Gastroesophageal sphincter (tissue), 4 donors: ENCODE measurements at regions not wholly inside any gene's neighbourhood (a gene's known extent, or its start where the extent isn't known, plus 50 kb on each side); places are given as distances from the start of the nearest gene placed in this dataset.

Experiments used
- ATAC-seq: fragments of 150-250 bp; one replicate; pipeline ENCODE4 v1.9.1; 2016; ENCODE audit warnings: mild to moderate bottlenecking, moderate library complexity
- H3K27ac ChIP-seq, 4 donors: fragments of 200-600 bp; sonication (generic) in 3 of 4; 1 replicate in 3 of 4; 2 replicates in 1 of 4; pipeline ENCODE4 v1.5.1; 2016 to 2019
- H3K27me3 ChIP-seq: fragments of 200-600 bp; sonication (generic); one replicate; pipeline ENCODE4 v1.5.1; 2019
- H3K36me3 ChIP-seq, 2 donors: fragments of 200-600 bp; sonication (generic); one replicate each; pipeline ENCODE4 v1.5.1; 2019; ENCODE audit warnings: control low read depth in 1 of 2
- H3K4me1 ChIP-seq, 3 donors: fragments of 200-600 bp; sonication (generic); 1 replicate in 2 of 3; 2 replicates in 1 of 3; pipeline ENCODE4 v1.5.1; 2016 to 2019; ENCODE audit warnings: control low read depth in 2 of 3
- H3K4me3 ChIP-seq, 2 donors: fragments of 200-600 bp; sonication (generic); one replicate each; pipeline ENCODE4 v1.5.1; 2019; ENCODE audit warnings: mild to moderate bottlenecking in 1 of 2, moderate library complexity in 1 of 2
- H3K9me3 ChIP-seq, 3 donors: fragments of 200-600 bp; sonication (generic); one replicate each; pipeline ENCODE4 v1.5.1; 2017 to 2019; ENCODE audit warnings: control low read depth in 2 of 3
- EP300 ChIP-seq: sonication (generic); formaldehyde crosslinking; IDR thresholded peaks from one replicate; pipeline ENCODE4 v1.6.1; 2017; ENCODE audit warnings: antibody characterized with exemption, mild to moderate bottlenecking
- POLR2A ChIP-seq, 2 donors: fragments of 450-650 bp; IDR thresholded peaks; one replicate each; pipeline ENCODE4 v1.6.1; 2017; ENCODE audit warnings: antibody characterized with exemption in 2 of 2, mild to moderate bottlenecking in 2 of 2, moderate library complexity in 1 of 2
- POLR2AphosphoS5 ChIP-seq: sonication (generic); formaldehyde crosslinking; IDR thresholded peaks from one replicate; pipeline ENCODE4 v1.6.1; 2017; ENCODE audit warnings: antibody characterized with exemption
- WGBS, 2 donors: methylation state at CpG; one replicate each; pipeline ENCODE4 v1.1.5; 2018; ENCODE audit warnings: low coverage in 1 of 2; 5-methylcytosine and 5-hydroxymethylcytosine counted together
- TF ChIP-seq, protein P1 (sequence below), 4 experiments: fragments of 200-600 bp in 2 of 4; fragments of 450-650 bp in 2 of 4; sonication (generic) in 1 of 4; IDR thresholded peaks; one replicate each; pipeline ENCODE4 v1.5.1; 2017 to 2019; ENCODE audit warnings: antibody characterized with exemption in 4 of 4, mild to moderate bottlenecking in 2 of 4, moderate library complexity in 2 of 4

- TF ChIP-seq, protein P1, sequence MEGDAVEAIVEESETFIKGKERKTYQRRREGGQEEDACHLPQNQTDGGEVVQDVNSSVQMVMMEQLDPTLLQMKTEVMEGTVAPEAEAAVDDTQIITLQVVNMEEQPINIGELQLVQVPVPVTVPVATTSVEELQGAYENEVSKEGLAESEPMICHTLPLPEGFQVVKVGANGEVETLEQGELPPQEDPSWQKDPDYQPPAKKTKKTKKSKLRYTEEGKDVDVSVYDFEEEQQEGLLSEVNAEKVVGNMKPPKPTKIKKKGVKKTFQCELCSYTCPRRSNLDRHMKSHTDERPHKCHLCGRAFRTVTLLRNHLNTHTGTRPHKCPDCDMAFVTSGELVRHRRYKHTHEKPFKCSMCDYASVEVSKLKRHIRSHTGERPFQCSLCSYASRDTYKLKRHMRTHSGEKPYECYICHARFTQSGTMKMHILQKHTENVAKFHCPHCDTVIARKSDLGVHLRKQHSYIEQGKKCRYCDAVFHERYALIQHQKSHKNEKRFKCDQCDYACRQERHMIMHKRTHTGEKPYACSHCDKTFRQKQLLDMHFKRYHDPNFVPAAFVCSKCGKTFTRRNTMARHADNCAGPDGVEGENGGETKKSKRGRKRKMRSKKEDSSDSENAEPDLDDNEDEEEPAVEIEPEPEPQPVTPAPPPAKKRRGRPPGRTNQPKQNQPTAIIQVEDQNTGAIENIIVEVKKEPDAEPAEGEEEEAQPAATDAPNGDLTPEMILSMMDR (IDR thresholded peaks at IDR 0.05), result no peak
- TF ChIP-seq POLR2AphosphoS5, result no peak
- no peak for TF ChIP-seq EP300
- no peak for TF ChIP-seq POLR2A (IDR thresholded peaks at IDR 0.05)
- Histone ChIP-seq H3K27ac (no peak overlapping the region), H3K36me3 (no peaks in the 10 kb centered on the region), H3K9me3 (no peaks in the 10 kb centered on the region), H3K27me3 (no peaks in the 10 kb centered on the region), H3K4me1 (no peaks in the 10 kb centered on the region), H3K4me3 (no peak overlapping the region)
- ATAC-seq, result no peak
- 60 to 75% methylated on average over 2 to 5 of the region's 6 CpGs for WGBS, 2 donors
These were observed 163.2 kb downstream of the MRPL14 start for GRCh38 chr6:43963877-43964658.

- H3K4me1 ChIP-seq, result no peaks in the 10 kb centered on the region
- H3K4me3 ChIP-seq, result no peak overlapping the region
- WGBS, 2 donors, result 89 to 100% methylated on average over 1 of the region's 1 CpG
- TF ChIP-seq POLR2AphosphoS5, result no peak
- no peak for TF ChIP-seq POLR2A (IDR thresholded peaks at IDR 0.05)
- TF ChIP-seq, protein P1 (IDR thresholded peaks at IDR 0.05), result no peak
- no peak for TF ChIP-seq EP300
- ATAC-seq, result no peak
- peaks cover 0 to 2% (median 0%) of the 10 kb centered on the region in 3 donors for H3K9me3 ChIP-seq
- no peaks in the 10 kb centered on the region for H3K36me3 ChIP-seq
- no peaks in the 10 kb centered on the region for H3K27me3 ChIP-seq
- no peak overlapping the region for H3K27ac ChIP-seq
These were observed 164.0 kb downstream of the MRPL14 start for GRCh38 chr6:43963203-43963602.

GRCh38 chr6:43962458-43962857 is 164.8 kb downstream of the MRPL14 start:
- Histone ChIP-seq H3K36me3 (no peaks in the 10 kb centered on the region), H3K9me3 (peaks cover 0 to 7% (median 0%) of the 10 kb centered on the region in 3 donors), H3K27ac (no peak overlapping the region), H3K27me3 (no peaks in the 10 kb centered on the region), H3K4me1 (no peaks in the 10 kb centered on the region), H3K4me3 (no peak overlapping the region)
- WGBS, 2 donors, result 84 to 98% methylated on average over 4 to 5 of the region's 5 CpGs
- TF ChIP-seq POLR2AphosphoS5, result no peak
- TF ChIP-seq POLR2A (IDR thresholded peaks at IDR 0.05), result no peak
- TF ChIP-seq EP300, result no peak
- TF ChIP-seq, protein P1 (IDR thresholded peaks at IDR 0.05), result no peak
- ATAC-seq, result no peak

- H3K27ac ChIP-seq, result no peak overlapping the region
- H3K4me1 ChIP-seq, result no peaks in the 10 kb centered on the region
- no peak overlapping the region for H3K4me3 ChIP-seq
- TF ChIP-seq POLR2A (IDR thresholded peaks at IDR 0.05) (no peak), EP300 (no peak), POLR2AphosphoS5 (no peak)
- TF ChIP-seq, protein P1 (IDR thresholded peaks at IDR 0.05), result no peak
- peaks cover 0 to 7% (median 0%) of the 10 kb centered on the region in 3 donors for H3K9me3 ChIP-seq
- ATAC-seq, result no peak
- WGBS, 2 donors, result 48 to 84% methylated on average over 3 of the region's 3 CpGs
- H3K27me3 ChIP-seq, result no peaks in the 10 kb centered on the region
- H3K36me3 ChIP-seq, result no peaks in the 10 kb centered on the region
These were observed 170.0 kb downstream of the MRPL14 start for GRCh38 chr6:43957273-43957672.

- no peak overlapping the region for H3K27ac ChIP-seq
- TF ChIP-seq, protein P1 (IDR thresholded peaks at IDR 0.05), result no peak
- no peak for TF ChIP-seq POLR2AphosphoS5
- TF ChIP-seq POLR2A (IDR thresholded peaks at IDR 0.05), result no peak
- TF ChIP-seq EP300, result no peak
- no peaks in the 10 kb centered on the region for H3K4me1 ChIP-seq
- WGBS, 2 donors, result 83 to 100% methylated on average over 1 to 3 of the region's 3 CpGs
- no peaks in the 10 kb centered on the region for H3K27me3 ChIP-seq
- no peaks in the 10 kb centered on the region for H3K36me3 ChIP-seq
- peaks cover 0 to 7% (median 0%) of the 10 kb centered on the region in 3 donors for H3K9me3 ChIP-seq
- ATAC-seq, result no peak
- no peak overlapping the region for H3K4me3 ChIP-seq
These were observed 170.8 kb downstream of the MRPL14 start for GRCh38 chr6:43956478-43956877.
